ENCODE measurements at regions not wholly inside any gene's neighbourhood (a gene's known extent, or its start where the extent isn't known, plus 50 kb on each side); places are given as distances from the start of the nearest gene placed in this dataset.

DNA sequence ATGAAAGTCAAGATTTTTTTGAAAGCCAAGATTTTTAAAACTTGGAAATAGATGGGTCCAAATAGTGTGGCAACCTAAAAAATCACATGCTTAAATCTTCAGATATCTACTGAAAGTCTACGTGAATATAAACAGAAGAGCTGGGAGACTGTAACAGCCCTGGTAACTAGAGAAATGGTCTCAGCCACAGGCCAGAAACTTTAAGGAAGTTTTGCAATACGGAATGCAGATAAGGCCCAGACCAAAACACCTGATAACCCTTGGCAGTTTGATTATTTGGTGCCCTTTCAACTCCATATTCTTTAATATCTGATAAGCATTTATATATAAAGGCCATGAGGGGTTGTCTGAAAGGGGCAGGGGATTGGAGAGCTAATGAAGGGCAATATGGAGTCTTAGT, 537.3 kb upstream of the TGFBR2 start:
- H3K4me1 Mint-ChIP-seq (ENCODE audit: low read depth): no peaks in the 10 kb centered on the region
- intact Hi-C loops (cut with micrococcal nuclease): no loop called here
- H3K4me3 Mint-ChIP-seq: no peak overlapping the region
- peaks cover 22% of the 10 kb centered on the region for H3K9me3 Mint-ChIP-seq
- no peaks in the 10 kb centered on the region for H3K27me3 Mint-ChIP-seq
- no peaks in the 10 kb centered on the region for H3K36me3 Mint-ChIP-seq (ENCODE audit: low read depth)
- no peak overlapping the region for H3K27ac Mint-ChIP-seq

DNA sequence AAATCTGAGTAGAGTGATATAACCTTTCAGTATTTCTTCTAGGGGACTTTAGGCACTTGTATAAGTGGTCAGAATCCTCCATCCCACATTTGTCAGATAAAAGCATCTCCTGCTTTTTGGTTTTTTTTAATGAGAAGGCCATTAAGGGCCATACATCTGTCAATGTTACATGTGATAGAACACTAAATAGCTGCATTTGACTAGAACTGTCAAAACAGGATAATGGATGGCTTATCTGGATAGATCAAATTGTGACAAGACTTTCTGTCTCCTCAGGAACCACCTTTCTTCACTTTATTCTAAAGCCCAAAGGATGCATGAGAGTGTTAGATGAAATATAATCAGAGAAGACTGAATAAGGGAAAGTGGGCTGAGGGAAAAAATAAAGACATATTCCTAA, 533.4 kb upstream of the TGFBR2 start:
- intact Hi-C loops (cut with micrococcal nuclease): no loop called here
- Mint-ChIP-seq H3K27ac (no peak overlapping the region), H3K36me3 (ENCODE audit: low read depth) (no peaks in the 10 kb centered on the region), H3K4me3 (no peak overlapping the region), H3K27me3 (no peaks in the 10 kb centered on the region), H3K9me3 (no peaks in the 10 kb centered on the region), H3K4me1 (ENCODE audit: low read depth) (no peaks in the 10 kb centered on the region)

DNA sequence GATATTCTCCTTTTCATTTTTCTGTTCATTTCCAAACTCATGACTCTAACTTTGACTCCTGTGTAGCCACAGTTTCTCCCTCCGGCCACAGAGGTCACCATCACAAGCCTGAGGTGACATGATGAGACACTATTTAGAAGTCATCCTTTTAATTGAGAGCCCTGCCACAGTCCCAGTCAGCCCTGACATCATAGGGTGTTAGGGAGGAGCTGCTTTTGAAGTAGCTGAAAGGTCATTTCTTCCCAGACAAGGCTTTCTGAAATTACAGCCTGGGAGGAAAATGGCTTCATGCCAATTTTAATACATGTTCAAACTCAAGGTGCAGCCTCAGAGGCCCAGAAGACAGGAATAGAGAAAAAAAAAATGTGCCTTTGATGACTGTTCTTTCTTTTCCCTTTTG, 532.8 kb upstream of the TGFBR2 start:
- Mint-ChIP-seq H3K4me1 (ENCODE audit: low read depth) (no peaks in the 10 kb centered on the region), H3K9me3 (no peaks in the 10 kb centered on the region), H3K4me3 (no peak overlapping the region), H3K27ac (no peak overlapping the region), H3K27me3 (no peaks in the 10 kb centered on the region), H3K36me3 (ENCODE audit: low read depth) (no peaks in the 10 kb centered on the region)
- intact Hi-C loops (cut with micrococcal nuclease): no loop called here

DNA sequence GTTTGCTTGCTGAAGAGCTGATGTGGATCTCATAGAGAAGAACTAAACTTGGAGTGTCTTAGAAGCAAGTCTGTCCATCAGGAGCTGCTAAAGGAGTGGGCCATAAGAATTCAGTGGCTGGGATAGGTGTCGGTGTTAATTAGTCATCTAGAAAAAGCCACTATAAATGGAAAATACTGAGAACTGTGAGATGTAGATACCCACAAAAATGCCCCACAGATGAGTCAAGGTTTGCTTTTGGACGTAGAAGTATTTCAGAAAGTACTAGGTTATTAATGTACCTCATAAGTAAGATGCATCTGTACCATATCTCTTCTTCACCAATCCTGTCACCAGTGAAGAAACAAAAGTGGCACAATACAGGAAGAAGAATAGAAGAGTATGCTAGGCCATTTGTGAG, 530.9 kb upstream of the TGFBR2 start:
- intact Hi-C loops (cut with micrococcal nuclease): no loop called here
- H3K36me3 Mint-ChIP-seq (ENCODE audit: low read depth): no peaks in the 10 kb centered on the region
- H3K27me3 Mint-ChIP-seq: no peaks in the 10 kb centered on the region
- no peaks in the 10 kb centered on the region for H3K9me3 Mint-ChIP-seq
- no peak overlapping the region for H3K4me3 Mint-ChIP-seq
- no peaks in the 10 kb centered on the region for H3K4me1 Mint-ChIP-seq (ENCODE audit: low read depth)
- H3K27ac Mint-ChIP-seq: no peak overlapping the region

DNA sequence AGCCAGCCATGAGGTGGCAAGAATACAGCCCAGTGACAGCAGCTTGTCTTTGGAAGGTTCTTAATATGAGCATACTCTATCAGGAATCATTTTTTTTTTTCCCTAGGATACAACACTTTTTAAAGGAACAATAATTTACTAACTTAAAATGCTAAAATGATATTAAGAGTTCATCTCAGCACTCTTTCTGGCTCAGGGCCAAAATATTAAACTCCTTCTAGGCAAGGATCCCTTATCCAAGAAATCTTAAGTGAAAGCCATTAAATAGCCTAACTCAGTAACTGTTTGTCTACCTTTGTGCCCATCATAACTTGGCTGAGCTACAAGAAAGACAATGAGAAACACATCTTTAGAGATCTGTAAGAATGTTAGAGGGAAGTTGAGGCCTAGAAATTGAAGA, 529.5 kb upstream of the TGFBR2 start:
- Mint-ChIP-seq H3K4me3 (no peak overlapping the region), H3K4me1 (ENCODE audit: low read depth) (no peaks in the 10 kb centered on the region), H3K27ac (no peak overlapping the region), H3K36me3 (ENCODE audit: low read depth) (no peaks in the 10 kb centered on the region), H3K27me3 (no peaks in the 10 kb centered on the region), H3K9me3 (no peaks in the 10 kb centered on the region)
- intact Hi-C loops (cut with micrococcal nuclease): no loop called here

DNA sequence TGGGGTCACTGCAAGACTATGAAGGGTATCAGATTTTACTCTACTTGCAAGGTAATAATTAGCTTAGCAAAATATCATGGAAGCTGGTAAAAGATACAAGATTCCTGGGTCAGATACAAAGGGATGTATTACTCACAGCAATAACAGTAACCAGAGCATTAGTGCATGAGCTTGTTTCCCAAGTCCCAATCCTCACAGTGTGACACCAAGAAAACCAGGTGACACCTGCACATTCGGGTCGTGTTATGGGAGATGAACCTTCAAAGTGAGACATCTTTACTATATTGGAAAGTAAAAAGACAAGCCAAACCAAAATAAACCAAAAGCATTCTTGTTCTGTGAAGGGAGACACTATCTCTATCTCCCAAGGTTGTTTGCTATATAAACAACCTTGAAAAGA, 528.7 kb upstream of the TGFBR2 start:
- Mint-ChIP-seq H3K27ac (no peak overlapping the region), H3K36me3 (ENCODE audit: low read depth) (no peaks in the 10 kb centered on the region), H3K4me1 (ENCODE audit: low read depth) (no peaks in the 10 kb centered on the region), H3K27me3 (no peaks in the 10 kb centered on the region), H3K9me3 (no peaks in the 10 kb centered on the region), H3K4me3 (no peak overlapping the region)
- intact Hi-C loops (cut with micrococcal nuclease): no loop called here

DNA sequence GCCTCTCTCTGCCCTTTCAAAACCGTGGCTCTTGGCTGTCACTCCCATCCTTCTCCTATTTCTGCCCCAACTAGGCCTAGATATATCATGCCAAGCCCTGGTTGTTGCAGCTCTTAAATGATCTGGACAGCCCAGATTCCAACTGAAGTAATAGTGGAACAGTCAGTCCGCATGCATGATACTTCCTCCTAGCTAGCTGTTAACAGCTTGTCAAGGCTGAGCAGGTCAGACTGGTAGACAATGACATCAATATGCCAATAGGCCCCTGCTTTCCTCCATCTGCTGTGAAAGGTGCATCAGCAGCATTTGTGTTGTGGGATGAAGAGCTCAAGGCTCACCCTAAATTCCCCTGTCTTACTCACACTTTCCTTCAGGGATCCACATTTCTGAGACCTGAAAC, 527.7 kb upstream of the TGFBR2 start:
- Mint-ChIP-seq H3K4me3 (no peak overlapping the region), H3K9me3 (no peaks in the 10 kb centered on the region), H3K27me3 (no peaks in the 10 kb centered on the region), H3K27ac (no peak overlapping the region), H3K36me3 (ENCODE audit: low read depth) (no peaks in the 10 kb centered on the region), H3K4me1 (ENCODE audit: low read depth) (no peaks in the 10 kb centered on the region)
- intact Hi-C loops (cut with micrococcal nuclease): no loop called here

DNA sequence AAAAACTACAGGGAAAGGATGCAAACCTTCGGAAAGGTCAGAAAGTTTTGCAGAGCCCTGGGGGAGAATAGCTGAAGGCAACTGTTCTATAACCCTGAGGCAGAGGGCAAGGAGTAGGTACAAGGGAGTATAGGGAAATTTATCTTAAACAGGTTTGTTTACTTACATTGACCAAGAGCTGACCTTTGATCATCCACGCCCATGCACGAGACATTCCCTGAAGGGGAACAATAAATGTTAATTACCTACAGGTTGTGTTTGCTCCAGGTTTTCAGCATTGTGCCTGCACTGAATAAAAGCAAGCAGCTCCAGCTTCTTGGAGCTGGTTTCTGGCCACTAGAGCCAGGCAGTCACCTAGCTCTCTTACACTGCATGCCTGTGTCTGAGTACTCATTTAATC, 524.5 kb upstream of the TGFBR2 start:
- intact Hi-C loops (cut with micrococcal nuclease): no loop called here
- no peaks in the 10 kb centered on the region for H3K9me3 Mint-ChIP-seq
- no peaks in the 10 kb centered on the region for H3K27me3 Mint-ChIP-seq

DNA sequence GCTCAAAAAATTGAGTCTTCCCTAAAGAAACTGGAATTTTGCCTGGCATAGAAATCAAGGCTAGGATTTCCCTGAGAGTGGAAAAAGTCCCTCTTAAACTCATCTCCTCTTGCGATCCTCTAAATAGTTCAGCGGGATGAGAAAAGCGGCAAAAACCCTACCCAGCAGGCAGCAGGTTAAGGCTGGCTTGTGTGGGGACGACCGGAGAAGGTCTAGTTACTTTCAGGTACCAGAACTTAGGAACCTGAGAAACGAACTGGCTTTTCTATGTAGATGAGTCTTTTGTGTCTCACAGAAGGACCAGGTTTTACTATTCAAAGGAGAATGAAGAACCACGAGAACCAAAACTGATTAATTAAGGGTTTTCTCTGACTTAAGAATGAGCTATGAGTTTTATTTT, 523.7 kb upstream of the TGFBR2 start:
- H3K27ac Mint-ChIP-seq: no peak overlapping the region
- intact Hi-C loops (cut with micrococcal nuclease): no loop called here
- H3K9me3 Mint-ChIP-seq: no peaks in the 10 kb centered on the region
- H3K4me3 Mint-ChIP-seq: no peak overlapping the region
- no peaks in the 10 kb centered on the region for H3K4me1 Mint-ChIP-seq (ENCODE audit: low read depth)
- no peaks in the 10 kb centered on the region for H3K27me3 Mint-ChIP-seq
- H3K36me3 Mint-ChIP-seq (ENCODE audit: low read depth): no peaks in the 10 kb centered on the region

More for the DNA sequence above, 524.5 kb upstream of the TGFBR2 start:
- H3K4me1 Mint-ChIP-seq (ENCODE audit: low read depth): no peaks in the 10 kb centered on the region
- no peaks in the 10 kb centered on the region for H3K36me3 Mint-ChIP-seq (ENCODE audit: low read depth)
- no peak overlapping the region for H3K4me3 Mint-ChIP-seq
- no peak overlapping the region for H3K27ac Mint-ChIP-seq

DNA sequence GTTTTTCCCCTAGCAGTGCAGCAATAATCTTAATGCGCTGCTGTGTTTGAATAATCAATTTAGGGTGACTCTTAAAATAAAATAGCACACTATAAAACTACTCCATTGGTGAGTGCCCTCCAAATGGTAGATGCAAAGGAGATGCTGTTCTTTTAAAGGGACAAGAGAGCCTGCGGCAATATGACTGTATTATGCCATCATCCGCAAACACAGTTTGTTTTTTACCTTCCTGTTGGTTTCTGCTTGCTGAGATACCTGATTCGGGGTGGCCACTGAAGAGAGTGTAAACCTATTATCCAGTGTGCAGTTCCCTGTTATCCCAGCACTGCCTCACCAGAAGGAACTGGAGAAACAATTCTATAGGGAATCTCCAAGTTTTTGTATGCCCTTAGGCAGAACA, 523.1 kb upstream of the TGFBR2 start:
- H3K27ac Mint-ChIP-seq: no peak overlapping the region
- no peaks in the 10 kb centered on the region for H3K27me3 Mint-ChIP-seq
- H3K4me3 Mint-ChIP-seq: no peak overlapping the region
- intact Hi-C loops (cut with micrococcal nuclease): no loop called here
- H3K36me3 Mint-ChIP-seq (ENCODE audit: low read depth): no peaks in the 10 kb centered on the region
- no peaks in the 10 kb centered on the region for H3K4me1 Mint-ChIP-seq (ENCODE audit: low read depth)
- no peaks in the 10 kb centered on the region for H3K9me3 Mint-ChIP-seq

DNA sequence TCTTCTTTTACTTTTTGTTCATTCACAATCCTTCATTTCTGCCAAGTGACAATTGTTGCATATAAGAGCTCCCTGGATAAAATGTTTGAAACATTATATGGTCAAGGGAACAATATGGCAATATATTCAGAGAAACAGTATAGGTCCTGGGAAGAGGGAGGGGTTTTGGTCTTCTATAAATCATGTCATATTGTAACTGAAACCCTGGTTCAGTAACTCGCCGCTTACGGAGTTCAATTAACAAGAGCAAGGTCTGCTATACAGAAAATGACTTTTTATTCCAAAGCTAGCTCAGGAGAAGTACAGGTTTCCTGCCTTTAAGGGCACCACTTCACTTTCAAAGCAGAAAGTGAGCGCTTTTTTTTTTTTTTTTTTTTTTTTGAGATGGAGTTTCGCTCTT, 522.1 kb upstream of the TGFBR2 start:
- no peaks in the 10 kb centered on the region for H3K9me3 Mint-ChIP-seq
- no peaks in the 10 kb centered on the region for H3K36me3 Mint-ChIP-seq (ENCODE audit: low read depth)
- H3K4me1 Mint-ChIP-seq (ENCODE audit: low read depth): no peaks in the 10 kb centered on the region
- no peak overlapping the region for H3K4me3 Mint-ChIP-seq
- intact Hi-C loops (cut with micrococcal nuclease): no loop called here
- no peaks in the 10 kb centered on the region for H3K27me3 Mint-ChIP-seq
- H3K27ac Mint-ChIP-seq: no peak overlapping the region

DNA sequence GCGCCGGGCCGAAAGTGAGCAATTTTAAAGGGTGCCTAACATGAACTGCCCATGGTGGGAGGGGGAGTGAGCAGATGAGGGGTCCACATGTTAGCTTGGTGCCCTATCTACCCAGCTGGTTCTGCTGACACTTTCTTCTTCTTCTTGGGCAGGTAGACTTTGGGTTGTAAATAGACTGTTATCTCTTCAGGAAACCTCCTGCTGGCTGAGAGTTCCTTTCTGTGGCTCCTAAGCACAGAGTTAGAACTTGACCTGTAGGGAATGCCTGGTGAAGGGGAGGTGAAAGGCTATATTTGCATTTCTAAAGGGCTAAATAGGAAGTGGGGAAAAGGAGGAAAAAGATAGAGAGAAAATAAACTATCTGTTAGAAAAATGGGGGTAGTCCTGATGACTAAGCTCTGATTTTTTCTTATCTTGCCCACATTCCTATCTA, 521.4 kb upstream of the TGFBR2 start:
- H3K9me3 Mint-ChIP-seq: no peaks in the 10 kb centered on the region
- intact Hi-C loops (cut with micrococcal nuclease): no loop called here
- H3K4me1 Mint-ChIP-seq (ENCODE audit: low read depth): no peaks in the 10 kb centered on the region
- no peaks in the 10 kb centered on the region for H3K36me3 Mint-ChIP-seq (ENCODE audit: low read depth)
- no peak overlapping the region for H3K27ac Mint-ChIP-seq
- H3K27me3 Mint-ChIP-seq: no peaks in the 10 kb centered on the region
- no peak overlapping the region for H3K4me3 Mint-ChIP-seq

DNA sequence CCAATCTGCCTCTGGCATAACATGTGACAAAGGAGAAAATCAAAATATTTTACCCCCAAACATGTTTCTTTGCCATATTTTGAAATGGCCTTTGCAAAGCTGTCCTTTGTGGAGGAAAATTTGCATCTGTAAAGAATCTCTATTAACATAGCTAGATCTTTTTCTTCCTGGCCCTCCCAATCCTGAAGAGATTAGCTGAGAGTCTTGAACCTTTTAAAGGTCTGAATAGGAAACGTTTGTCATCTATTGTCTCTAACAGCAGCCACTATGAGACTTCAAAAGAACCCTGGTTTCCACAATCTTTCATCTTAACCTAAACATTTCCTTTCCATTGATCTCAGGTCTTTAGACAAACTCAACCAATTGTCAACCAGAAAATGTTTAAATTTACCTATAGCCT, 520.9 kb upstream of the TGFBR2 start:
- intact Hi-C loops (cut with micrococcal nuclease): no loop called here
- Mint-ChIP-seq H3K36me3 (ENCODE audit: low read depth) (no peaks in the 10 kb centered on the region), H3K4me1 (ENCODE audit: low read depth) (no peaks in the 10 kb centered on the region)

DNA sequence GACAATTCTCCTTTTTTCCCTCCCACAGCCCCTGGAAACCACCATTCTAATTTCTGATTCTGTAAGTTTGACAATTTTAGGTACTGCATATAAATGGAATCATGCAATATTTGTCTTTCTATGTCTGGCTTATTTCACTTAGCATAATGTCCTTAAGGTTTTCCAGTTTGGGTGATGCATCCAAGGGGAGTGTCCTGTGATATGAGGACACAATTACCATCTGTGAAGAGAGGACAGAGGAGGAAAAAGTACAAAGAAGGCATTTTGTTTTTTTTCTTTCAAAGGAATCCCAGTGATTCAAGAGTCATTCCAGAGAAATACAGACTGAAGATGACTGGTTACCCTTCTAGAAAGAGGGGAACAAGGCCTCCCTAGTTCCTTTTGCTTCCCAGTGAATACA, 514.7 kb upstream of the TGFBR2 start:
- no peaks in the 10 kb centered on the region for H3K4me1 Mint-ChIP-seq (ENCODE audit: low read depth)
- intact Hi-C loops (cut with micrococcal nuclease): no loop called here

More for the DNA sequence above, 520.9 kb upstream of the TGFBR2 start:
- Mint-ChIP-seq H3K27ac (no peak overlapping the region), H3K4me3 (no peak overlapping the region), H3K9me3 (no peaks in the 10 kb centered on the region), H3K27me3 (no peaks in the 10 kb centered on the region)

DNA sequence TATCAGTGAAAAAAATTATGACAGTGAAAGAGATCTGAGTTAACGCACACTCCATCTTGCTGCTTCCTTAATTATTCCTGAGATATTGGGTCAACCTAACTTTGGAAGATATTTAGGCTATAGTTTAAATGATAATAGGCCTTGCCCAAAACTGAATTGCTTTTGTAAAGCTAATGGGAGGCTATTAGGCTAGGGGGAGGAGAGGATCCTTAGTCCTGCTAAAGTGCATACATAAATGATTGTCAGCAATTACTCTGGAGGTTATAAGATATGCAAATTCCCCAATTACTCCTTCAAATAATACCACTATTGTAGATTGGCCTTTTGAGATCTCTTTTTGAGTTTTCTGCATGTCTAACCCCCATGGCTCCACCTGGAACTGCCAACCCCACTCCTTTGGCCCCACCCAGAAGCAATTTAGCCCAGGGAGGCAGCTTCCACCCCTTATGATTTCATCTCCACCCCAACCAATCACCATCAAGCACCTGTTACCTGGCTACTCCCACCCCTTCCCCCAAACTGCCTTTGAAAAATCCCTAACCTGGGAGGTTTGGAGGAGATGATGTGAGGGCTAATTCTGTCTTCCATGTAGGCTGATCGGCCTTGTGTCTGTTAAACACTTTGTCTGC, 509.3 kb upstream of the TGFBR2 start:
- H3K4me1 Mint-ChIP-seq (ENCODE audit: low read depth): peaks cover 10% of the 10 kb centered on the region
- H3K9me3 Mint-ChIP-seq: peaks cover 10% of the 10 kb centered on the region
- H3K36me3 Mint-ChIP-seq (ENCODE audit: low read depth): no peaks in the 10 kb centered on the region
- intact Hi-C loops (cut with micrococcal nuclease): no loop called here
- no peak overlapping the region for H3K27ac Mint-ChIP-seq
- H3K4me3 Mint-ChIP-seq: no peak overlapping the region
- H3K27me3 Mint-ChIP-seq: no peaks in the 10 kb centered on the region

More for the DNA sequence above, 514.7 kb upstream of the TGFBR2 start:
- Mint-ChIP-seq H3K27ac (no peak overlapping the region), H3K36me3 (ENCODE audit: low read depth) (no peaks in the 10 kb centered on the region), H3K4me3 (no peak overlapping the region), H3K9me3 (peaks cover 10% of the 10 kb centered on the region), H3K27me3 (no peaks in the 10 kb centered on the region)

All from dendritic cell treated with granulocyte-macrophage colony-stimulating factor and Interleukin-4, amounts not matched to agents 40 ng/mL and 50 ng/mL, for 4 days (primary cell).